Stimulated activated naive CD4-positive, alpha-beta T cell treated with Interleukin-2 at 50 U/mL for 16 hours (primary cell): ENCODE measurements at regions not wholly inside any gene's neighbourhood (a gene's known extent, or its start where the extent isn't known, plus 50 kb on each side); places are given as distances from the start of the nearest gene placed in this dataset.

Experiments used
- DNase-seq: peaks from one replicate; lab custom pipeline; 2025; lab: John Stamatoyannopoulos, UW

DNA sequence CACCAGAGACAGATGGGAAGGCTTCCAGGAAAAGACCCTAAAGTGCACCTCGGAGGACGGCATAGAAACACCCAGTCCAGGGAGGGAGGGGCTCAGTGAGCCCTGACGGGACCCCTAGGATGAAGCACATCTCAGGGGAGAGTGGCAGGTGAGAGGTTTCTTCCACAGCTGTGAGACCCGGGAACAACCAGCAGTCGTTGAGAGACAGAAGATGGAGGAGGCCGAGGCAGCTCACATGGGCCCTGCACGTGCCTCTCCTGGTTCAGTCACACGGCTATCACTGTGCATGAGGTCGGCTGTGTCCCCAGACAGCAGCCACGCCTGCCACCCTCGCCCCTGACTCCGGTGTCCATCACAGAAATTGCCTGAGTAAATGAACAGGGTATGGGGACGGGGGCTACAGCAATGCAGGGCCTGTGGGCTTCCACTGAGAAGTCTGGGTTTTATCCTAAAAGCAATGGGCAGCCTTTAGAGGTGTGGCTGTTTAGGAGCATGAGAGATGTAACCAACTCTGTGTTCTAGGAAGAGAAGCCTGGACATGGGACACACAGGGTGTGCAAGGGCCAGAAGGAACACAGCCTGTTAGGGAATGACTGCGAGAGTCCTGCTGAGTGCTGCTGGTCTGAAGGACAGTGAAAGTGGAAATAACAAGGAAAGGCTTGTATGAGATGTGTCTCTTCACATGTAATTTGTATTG, 102.0 kb downstream of the TMEM18 start:
- DNase-seq: no peak

DNA sequence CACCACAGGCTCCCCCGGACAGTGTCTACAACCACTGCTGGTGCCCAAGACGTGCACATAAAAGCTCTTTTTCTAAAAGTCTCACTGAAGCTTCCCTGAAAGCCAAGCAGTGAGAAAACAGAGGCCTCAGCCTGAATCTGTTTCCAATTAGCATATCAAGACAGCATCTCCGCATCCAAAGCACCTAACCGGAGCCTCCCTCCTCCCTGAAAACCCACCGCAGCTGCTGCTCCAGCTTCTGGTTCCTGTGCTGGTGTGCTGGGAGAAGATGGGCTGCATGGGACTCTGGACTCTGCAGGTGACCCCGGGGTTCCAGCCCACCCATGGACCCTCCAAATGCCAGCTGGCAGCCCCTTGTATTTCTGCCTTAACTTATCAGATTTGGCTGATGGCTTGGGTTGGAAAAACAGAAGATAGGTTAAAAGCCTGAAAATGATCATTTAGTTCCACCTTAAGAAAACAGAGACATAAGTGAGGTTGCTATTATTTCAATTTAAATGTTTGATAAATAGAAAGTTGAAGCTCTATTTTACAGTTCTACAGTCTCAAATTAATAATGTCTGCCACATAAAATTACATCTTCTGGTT, 103.3 kb downstream of the TMEM18 start:
- DNase-seq: no peak

DNA sequence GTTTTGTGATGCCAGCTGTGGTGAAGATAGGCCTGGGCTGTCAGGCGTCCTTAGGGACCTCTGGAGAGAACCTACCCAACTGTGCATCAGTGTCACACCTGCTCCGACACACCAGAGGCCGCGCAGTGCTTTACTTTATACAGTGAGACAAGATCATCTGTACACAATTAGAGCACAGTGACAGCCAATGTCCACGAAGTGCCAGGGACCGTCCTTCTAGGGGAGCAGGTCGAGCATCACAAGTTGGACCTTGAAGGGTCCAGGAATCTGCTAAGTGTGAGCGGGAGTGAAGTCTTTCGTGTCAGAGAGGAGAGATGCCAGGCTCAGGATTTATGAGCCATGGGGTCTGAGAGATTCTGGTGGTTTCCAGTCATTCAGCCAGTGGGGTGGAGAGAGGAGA, 104.2 kb downstream of the TMEM18 start:
- DNase-seq: no peak

DNA sequence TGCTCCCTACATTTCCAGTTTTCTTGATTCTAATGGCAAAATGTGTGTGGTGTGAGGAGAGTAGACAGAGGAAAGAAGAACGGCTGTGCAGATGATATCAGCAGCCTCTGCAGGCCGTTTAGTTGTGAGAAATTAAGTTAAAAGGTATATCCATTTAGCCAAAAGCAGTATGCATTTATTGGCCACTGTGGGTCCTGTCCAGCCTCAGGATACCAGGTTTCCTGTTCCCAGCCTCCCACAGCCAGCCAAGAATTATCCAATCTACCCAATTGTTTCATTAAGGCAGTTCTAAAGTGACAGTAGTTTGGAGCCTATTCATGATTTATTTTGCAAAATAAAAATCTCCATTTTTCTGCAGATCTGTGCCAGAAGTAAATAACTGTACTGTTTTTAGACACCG, 107.5 kb downstream of the TMEM18 start:
- DNase-seq: no peak

- no peak for DNase-seq
Observed at GRCh38 chr2:568639-569235, 108.5 kb downstream of the TMEM18 start.

GRCh38 chr2:567865-568638, 109.2 kb downstream of the TMEM18 start:
- no peak for DNase-seq

DNA sequence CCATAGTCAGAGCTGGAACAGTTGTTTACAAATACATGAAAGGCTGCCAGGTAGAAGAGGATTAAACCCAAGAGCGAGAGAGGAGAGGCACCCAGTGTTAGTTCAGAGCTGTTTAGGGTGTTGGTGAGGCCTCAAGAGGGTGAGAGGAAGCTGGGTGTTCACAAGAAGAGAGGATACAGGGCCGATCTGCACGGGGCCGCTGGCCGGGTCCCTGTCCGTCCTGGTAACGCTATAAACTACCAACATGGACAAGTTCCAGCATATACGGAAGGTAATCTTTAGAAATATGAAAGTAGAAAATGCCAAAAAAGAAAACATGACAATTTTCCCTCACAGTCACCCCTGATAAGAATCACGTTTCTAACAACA, 109.7 kb downstream of the TMEM18 start:
- no peak for DNase-seq

- no peak for DNase-seq
Observed at GRCh38 chr2:566379-567313, 110.6 kb downstream of the TMEM18 start.

- DNase-seq: no peak
Observed at GRCh38 chr2:564471-565181, 112.6 kb downstream of the TMEM18 start.

DNA sequence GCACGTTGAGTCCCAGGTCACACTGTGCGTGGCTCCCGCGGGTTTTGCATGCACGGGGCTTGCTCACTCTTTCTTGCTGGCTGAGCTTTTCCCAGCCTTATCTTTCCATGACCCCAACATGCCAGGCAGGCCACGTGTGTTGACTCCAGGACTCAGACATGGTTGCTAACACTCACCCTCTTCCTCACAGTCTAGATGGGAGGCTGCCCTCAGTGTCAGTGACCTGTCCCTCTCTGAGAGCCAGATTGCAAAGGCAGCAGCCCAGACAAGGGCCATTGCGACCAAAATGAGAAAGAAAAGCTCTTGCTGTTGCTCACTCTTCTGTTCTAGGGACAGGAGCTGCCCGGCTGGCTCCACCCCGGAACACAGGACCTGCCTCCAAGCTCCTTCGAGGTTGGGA, 113.7 kb downstream of the TMEM18 start:
- DNase-seq: no peak

DNA sequence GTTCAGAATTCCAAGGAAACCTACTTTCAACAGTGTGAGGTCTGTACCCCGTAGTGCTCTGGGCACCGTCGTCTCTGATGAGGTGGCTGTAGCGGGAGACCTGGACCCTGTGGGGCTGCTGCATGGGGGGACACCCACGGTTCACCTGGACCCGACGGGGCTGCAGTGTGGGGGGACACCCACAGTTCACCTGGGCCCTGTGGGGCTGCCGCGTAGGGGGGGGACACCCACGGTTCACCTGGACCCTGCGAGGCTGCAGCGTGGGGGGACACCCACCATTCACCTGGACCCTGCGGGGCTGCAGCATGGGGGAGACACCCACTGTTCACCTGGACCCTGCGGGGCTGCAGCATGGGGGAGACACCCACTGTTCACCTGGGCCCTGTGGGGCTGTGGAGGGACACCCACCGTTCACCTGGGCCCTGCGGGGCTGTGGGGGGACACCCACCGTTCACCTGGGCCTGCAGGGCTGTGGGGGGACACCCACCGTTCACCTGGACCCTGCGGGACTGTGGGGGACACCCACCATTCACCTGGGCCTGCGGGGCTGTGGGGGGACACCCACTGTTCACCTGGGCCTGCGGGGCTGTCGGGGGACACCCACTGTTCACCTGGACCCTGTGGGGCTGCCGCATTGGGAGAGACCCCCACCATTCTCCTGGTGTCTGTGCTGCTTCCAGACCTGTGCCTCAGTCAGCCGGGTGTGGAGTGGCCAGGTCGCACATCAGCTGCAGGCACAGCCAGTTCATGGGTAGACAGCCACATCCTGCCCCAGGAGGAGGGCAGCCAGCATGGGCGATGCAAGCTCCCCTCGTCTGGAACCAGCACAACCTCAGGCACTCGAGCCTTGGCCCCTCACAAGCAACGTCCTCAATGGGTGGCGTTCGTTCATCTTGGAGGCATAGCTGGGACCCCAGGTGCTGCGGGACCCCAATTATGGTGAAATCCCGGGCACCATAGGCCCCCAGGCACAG, 114.5 kb downstream of the TMEM18 start:
- DNase-seq: no peak

GRCh38 chr2:558879-559278, 118.3 kb downstream of the TMEM18 start:
- no peak for DNase-seq

GRCh38 chr2:558302-558642, 118.9 kb downstream of the TMEM18 start:
- no peak for DNase-seq

- DNase-seq: no peak
Observed at GRCh38 chr2:557635-558301, 119.4 kb downstream of the TMEM18 start.

- DNase-seq: no peak
Observed at GRCh38 chr2:556485-556884, 120.7 kb downstream of the TMEM18 start.

DNA sequence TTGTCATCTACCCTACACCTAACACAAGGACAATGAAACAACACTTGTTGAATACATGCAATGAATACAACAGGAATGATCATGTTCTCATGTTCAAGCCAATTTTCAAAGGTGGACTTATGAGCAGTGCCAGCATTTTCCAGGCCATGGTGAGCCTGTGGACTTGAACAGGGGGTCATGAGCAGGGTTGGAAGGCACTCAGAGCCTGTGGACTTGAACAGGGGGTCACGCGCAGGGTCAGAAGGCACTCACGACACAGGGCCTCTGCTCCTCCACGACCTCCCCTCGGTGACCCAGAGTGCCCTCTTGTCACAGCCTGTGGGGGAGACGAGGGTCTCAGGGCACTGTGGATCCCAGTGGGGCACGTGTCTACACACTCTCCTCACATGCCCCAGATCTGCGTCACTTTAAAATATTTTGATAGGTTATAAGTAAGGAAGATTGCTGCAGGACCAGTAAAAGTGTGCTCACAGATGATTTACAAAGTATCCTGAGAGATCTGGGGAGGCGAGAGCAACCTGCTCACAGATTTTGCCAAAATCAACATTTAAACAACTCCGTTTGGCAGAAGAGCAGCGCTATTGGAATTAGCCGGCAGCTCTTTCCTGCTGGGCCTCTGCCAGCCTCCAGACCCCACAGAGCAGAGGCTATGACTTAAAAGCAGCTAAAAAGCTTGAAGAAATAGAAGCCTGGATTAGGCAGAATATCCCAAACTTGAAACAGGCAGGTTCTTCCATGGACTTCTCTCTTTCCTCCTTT, 121.9 kb downstream of the TMEM18 start:
- no peak for DNase-seq

DNA sequence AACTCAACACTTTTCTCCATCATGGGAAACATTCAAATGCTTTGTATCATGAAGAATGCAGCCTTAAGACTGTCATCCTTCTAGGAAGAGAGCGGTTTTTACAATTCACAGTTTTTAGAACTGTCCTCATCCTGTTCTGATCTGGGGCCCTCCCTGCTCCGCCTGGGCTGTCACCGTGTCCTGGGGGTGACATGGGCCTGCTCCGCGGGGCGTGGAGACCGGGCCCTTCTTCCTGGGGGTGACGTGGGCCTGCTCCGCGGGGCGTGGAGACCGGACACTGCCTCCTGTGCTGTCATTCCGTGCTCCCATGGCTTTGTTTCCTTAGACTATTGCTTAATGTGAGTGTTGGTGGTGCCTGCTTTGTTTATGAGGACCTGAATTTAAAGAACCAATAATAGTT, 122.8 kb downstream of the TMEM18 start:
- no peak for DNase-seq

- DNase-seq: no peak
Observed at GRCh38 chr2:552906-553305, 124.3 kb downstream of the TMEM18 start.

DNA sequence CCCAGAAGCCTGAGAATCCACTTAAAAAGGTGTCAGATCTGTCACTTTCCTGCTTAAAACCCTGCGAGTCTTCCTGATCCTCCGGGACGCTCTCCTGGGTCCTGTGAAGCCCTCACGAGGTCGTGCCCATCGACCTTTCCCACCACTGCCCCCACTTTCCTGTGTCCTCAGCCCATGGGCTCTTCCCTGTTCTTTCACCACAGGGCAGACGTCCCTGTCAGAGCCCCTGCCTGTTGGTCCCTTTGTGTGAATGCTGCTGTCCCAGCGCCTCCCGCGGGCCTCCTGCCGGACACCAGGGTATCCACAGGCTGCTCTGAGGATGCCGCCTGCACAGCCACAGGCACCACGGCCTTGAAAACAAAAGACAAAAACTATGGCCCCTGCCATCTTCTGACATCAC, 125.6 kb downstream of the TMEM18 start:
- DNase-seq: no peak
